ENCODE measurements at regions not wholly inside any gene's neighbourhood (a gene's known extent, or its start where the extent isn't known, plus 50 kb on each side); places are given as distances from the start of the nearest gene placed in this dataset.

DNA sequence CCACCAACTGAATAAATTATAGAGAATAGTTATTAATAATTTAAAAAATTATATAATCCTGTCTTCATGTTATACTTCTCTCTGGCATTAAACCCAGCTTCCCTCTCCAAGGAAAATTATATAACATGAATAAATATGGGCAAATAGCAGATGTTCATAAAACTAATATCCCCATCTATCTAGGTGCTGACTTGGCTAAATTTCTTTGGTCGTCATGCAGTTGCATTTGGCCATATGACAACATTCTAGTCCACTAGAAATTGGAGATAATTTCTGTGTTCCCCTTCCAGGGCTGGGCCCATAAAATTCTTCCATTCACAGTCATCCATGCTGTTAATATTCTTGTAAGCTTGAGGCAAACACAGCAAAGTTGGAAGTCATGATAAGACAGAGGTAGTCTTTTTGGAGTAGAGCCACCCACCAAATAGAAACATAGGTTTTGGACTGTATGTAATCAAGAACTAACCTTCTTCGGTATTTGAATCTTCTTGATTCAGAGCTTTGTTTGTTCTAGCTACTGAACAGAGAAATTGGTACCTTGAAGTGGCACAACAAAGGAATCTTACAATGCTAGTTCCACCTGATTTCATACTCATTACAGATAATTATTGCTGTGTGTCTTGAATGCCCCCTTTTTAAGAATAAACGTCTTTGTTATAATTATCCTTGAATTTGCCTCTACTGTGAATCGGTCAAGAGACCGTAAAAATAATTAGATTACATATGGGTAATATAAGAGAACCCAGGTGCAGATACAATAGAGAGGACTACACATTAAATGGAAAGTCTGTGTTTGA lies 678.5 kb upstream of the PCDH20 start:
- TF ChIP-seq, protein P1, sequence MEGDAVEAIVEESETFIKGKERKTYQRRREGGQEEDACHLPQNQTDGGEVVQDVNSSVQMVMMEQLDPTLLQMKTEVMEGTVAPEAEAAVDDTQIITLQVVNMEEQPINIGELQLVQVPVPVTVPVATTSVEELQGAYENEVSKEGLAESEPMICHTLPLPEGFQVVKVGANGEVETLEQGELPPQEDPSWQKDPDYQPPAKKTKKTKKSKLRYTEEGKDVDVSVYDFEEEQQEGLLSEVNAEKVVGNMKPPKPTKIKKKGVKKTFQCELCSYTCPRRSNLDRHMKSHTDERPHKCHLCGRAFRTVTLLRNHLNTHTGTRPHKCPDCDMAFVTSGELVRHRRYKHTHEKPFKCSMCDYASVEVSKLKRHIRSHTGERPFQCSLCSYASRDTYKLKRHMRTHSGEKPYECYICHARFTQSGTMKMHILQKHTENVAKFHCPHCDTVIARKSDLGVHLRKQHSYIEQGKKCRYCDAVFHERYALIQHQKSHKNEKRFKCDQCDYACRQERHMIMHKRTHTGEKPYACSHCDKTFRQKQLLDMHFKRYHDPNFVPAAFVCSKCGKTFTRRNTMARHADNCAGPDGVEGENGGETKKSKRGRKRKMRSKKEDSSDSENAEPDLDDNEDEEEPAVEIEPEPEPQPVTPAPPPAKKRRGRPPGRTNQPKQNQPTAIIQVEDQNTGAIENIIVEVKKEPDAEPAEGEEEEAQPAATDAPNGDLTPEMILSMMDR (IDR thresholded peaks at IDR 0.05; ENCODE audit: insufficient read depth, missing control alignments), result no peak
- DNase-seq (ENCODE audit: insufficient read length, low spot score), result no peak
- FAIRE-seq, result no peak

DNA sequence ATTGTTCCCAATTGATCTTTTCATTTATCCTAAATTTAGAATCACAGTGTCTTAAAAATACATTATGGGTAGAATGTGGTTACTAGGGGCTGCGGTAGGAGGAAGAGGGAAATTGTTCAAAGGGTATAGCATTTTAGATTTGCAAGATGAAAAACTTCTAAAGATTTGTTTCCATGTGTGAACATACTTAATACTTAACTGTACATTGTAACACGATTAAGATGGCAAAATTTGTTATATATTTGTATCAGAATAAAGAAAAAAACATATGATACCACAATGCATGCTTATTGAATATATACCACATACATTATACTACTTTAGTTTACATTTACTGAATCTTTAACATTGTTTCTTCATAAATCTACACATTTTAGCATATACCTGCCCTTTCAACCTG lies 677.3 kb upstream of the PCDH20 start:
- DNase-seq (ENCODE audit: insufficient read length, low spot score) (no peak), FAIRE-seq (no peak)
- TF ChIP-seq, protein P1 (IDR thresholded peaks at IDR 0.05; ENCODE audit: insufficient read depth, missing control alignments), result no peak

DNA sequence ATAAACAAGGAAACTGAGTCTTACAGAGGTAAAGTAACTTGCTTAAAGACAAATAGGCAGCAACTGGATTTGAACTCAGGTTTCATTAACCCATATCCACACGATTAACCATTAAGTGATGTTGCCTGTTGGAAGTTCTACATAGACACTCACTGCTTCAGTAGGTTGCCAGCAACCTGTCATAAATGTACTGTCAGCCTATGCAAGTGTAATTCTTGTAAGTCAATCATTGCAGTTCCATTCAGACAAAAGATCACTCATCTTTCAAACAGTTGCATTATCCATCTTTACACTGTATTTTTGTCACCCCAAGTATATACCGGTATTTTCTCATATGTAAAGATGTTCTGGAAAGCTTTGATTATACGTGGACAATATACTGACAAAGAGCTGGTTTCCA lies 676.9 kb upstream of the PCDH20 start:
- no peak for FAIRE-seq
- TF ChIP-seq, protein P1 (IDR thresholded peaks at IDR 0.05; ENCODE audit: insufficient read depth, missing control alignments), result no peak
- DNase-seq (ENCODE audit: insufficient read length, low spot score), result no peak

- FAIRE-seq (no peak), DNase-seq (ENCODE audit: insufficient read length, low spot score) (no peak)
- TF ChIP-seq, protein P1 (IDR thresholded peaks at IDR 0.05; ENCODE audit: insufficient read depth, missing control alignments), result no peak
Observed at GRCh38 chr13:62088165-62088564, 672.5 kb upstream of the PCDH20 start.

GRCh38 chr13:62087124-62087523 lies 671.5 kb upstream of the PCDH20 start:
- no peak for DNase-seq (ENCODE audit: insufficient read length, low spot score)
- FAIRE-seq, result peak; percentile 41
- TF ChIP-seq, protein P1 (IDR thresholded peaks at IDR 0.05; ENCODE audit: insufficient read depth, missing control alignments), result no peak

GRCh38 chr13:62085337-62086229 lies 669.9 kb upstream of the PCDH20 start:
- FAIRE-seq (no peak), DNase-seq (ENCODE audit: insufficient read length, low spot score) (no peak)
- TF ChIP-seq, protein P1 (IDR thresholded peaks at IDR 0.05; ENCODE audit: insufficient read depth, missing control alignments), result no peak
